K562 (cell line): ENCODE measurements at regions not wholly inside any gene's neighbourhood (a gene's known extent, or its start where the extent isn't known, plus 50 kb on each side); places are given as distances from the start of the nearest gene placed in this dataset.

Experiments
- ATAC-seq: fragments of 200-7000 bp; cut with Tn5 transposase; 3 replicates; pipeline ENCODE4 v1.9.1; 2020; ENCODE audit warnings: moderate library complexity
- BruUV-seq: library from RNA; stranded (reverse); fragments of 400-500 nt; replicated peaks from 2 replicates; lab custom pipeline; 2021; lab: Mats Ljungman, UMichigan
- CTCF ChIA-PET: fragments of 300-600 bp; formaldehyde crosslinking; extraction: SDS; loops from one replicate; lab custom pipeline; 2021; ENCODE audit warnings: low intra/inter-chr PET ratio; lab: Yijun Ruan, JAX
- POLR2A ChIA-PET: fragments of 300-600, 350-650 bp; sonication (Branson Sonifier 250); formaldehyde crosslinking; extraction: SDS; loops from one replicate; lab custom pipeline; 2021; ENCODE audit warnings: antibody characterized with exemption, inconsistent platforms; lab: Yijun Ruan, JAX
- DNase-seq, 4 experiments: peaks; one replicate each; pipeline versions ENCODE4 v3.0.0 to v3.0.0-alpha.2; 2011 to 2018; ENCODE audit warnings: low spot score in 3 of 4, mixed read lengths in 3 of 4; ENCODE audit errors: extremely low read depth in 1 of 4
- FAIRE-seq: peaks from 2 replicates; lab custom pipeline; 2011; peaks lifted over from hg19 to GRCh38; lab: Jason Lieb, UNC
- H2AFZ ChIP-seq: 2 replicates; pipeline ENCODE4 v1.6.0; 2011; ENCODE audit warnings: low read depth, low read length, control low read depth, inconsistent platforms
- H3K27ac ChIP-seq: fragments of 200-600 bp; 3 replicates; pipeline ENCODE4 v1.8.0; 2011; ENCODE audit warnings: low read depth, mild to moderate bottlenecking, control low read depth, inconsistent platforms, low read length, moderate library complexity, mixed read lengths; ENCODE audit errors: extremely low read depth
- H3K27me3 ChIP-seq, 2 experiments: fragments of 300-600 bp in 1 of 2; 2 replicates in 1 of 2; 3 replicates in 1 of 2; pipeline versions ENCODE4 v1.6.0 to v1.8.0; 2011; ENCODE audit warnings: inconsistent platforms in 2 of 2, low read length in 2 of 2, mild to moderate bottlenecking in 1 of 2, mixed read lengths in 1 of 2, moderate library complexity in 1 of 2; ENCODE audit not compliant: control insufficient read depth in 2 of 2, insufficient read depth in 2 of 2
- H3K36me3 ChIP-seq: fragments of 300-600 bp; 3 replicates; pipeline ENCODE4 v1.8.0; 2011; ENCODE audit warnings: mild to moderate bottlenecking, low read length, inconsistent platforms; ENCODE audit not compliant: control insufficient read depth, insufficient read depth
- H3K4me1 ChIP-seq, 2 experiments: fragments of 200-600 bp in 1 of 2; replicated peaks in 1 of 2; 2 replicates in 1 of 2; 3 replicates in 1 of 2; pipeline versions ENCODE4 v1.5.1 to v1.8.0; 2011; ENCODE audit warnings: inconsistent platforms in 2 of 2, low read length in 2 of 2, mild to moderate bottlenecking in 1 of 2, mixed read lengths in 1 of 2, moderate library complexity in 1 of 2; ENCODE audit not compliant: control insufficient read depth in 2 of 2, insufficient read depth in 2 of 2
- H3K4me2 ChIP-seq: 2 replicates; pipeline ENCODE4 v1.6.1; 2011; ENCODE audit warnings: low read length, control low read depth, inconsistent platforms, mixed read lengths; ENCODE audit not compliant: insufficient read depth
- H3K4me3 ChIP-seq: fragments of 200-600 bp; sonication (generic), shearing (Covaris generic); 2 replicates; pipeline ENCODE4 v1.5.1; 2016; ENCODE audit warnings: control low read depth, inconsistent platforms
- H3K79me2 ChIP-seq: fragments of 200-600 bp; 3 replicates; pipeline ENCODE4 v1.8.0; 2011; ENCODE audit warnings: low read length, inconsistent platforms; ENCODE audit not compliant: control insufficient read depth, insufficient read depth
- H3K9ac ChIP-seq, 2 experiments: 2 replicates each; pipeline versions ENCODE4 v1.6.0 to v1.6.1; 2011; ENCODE audit warnings: low read depth in 2 of 2, low read length in 2 of 2, control low read depth in 1 of 2, inconsistent platforms in 1 of 2, mild to moderate bottlenecking in 1 of 2, mixed read lengths in 1 of 2; ENCODE audit not compliant: insufficient read depth in 1 of 2
- H3K9me1 ChIP-seq: one replicate; pipeline ENCODE4 v1.6.0; 2011; ENCODE audit warnings: inconsistent platforms, mild to moderate bottlenecking, low read length, moderate library complexity; ENCODE audit not compliant: control insufficient read depth, insufficient read depth
- H3K9me3 ChIP-seq: replicated peaks from 2 replicates; pipeline ENCODE4 v1.5.1; 2011; ENCODE audit warnings: low read depth, low read length, inconsistent platforms; ENCODE audit not compliant: control insufficient read depth, insufficient read depth
- H4K20me1 ChIP-seq: replicated peaks from 2 replicates; pipeline ENCODE4 v1.6.1; 2011; ENCODE audit warnings: low read length, inconsistent platforms, mixed read lengths; ENCODE audit not compliant: control insufficient read depth, insufficient read depth
- ARID2 ChIP-seq: fragments of 450-650 bp; IDR thresholded peaks from 2 replicates; pipeline ENCODE4 v1.6.1; 2017; ENCODE audit warnings: antibody characterized with exemption, mild to moderate bottlenecking
- ATF4 ChIP-seq: fragments of 450-650 bp; formaldehyde crosslinking; IDR thresholded peaks from 2 replicates; pipeline ENCODE4 v1.4.0; 2022; ENCODE audit warnings: mild to moderate bottlenecking, moderate library complexity
- BRF2 ChIP-seq: IDR thresholded peaks from 3 replicates; pipeline ENCODE4 v1.6.1; 2011; ENCODE audit warnings: borderline replicate concordance, mild to moderate bottlenecking; ENCODE audit not compliant: insufficient read length, insufficient read depth
- HMG20B ChIP-seq: fragments of 250-450 bp; sonication (Bioruptor Pico); IDR thresholded peaks from 2 replicates; pipeline ENCODE4 v1.5.0; 2021; ENCODE audit warnings: mild to moderate bottlenecking
- MTA1 ChIP-seq: fragments of 450-650 bp; IDR thresholded peaks from 2 replicates; pipeline ENCODE4 v1.6.1; 2017; ENCODE audit warnings: borderline replicate concordance
- NFIX ChIP-seq: fragments of 250-450 bp; sonication (Bioruptor Pico); IDR thresholded peaks from 2 replicates; pipeline ENCODE4 v1.4.0; 2020; ENCODE audit warnings: low read depth, mild to moderate bottlenecking, moderate library complexity
- PRPF4 ChIP-seq: fragments of 200-400 bp; formaldehyde crosslinking; IDR thresholded peaks from one replicate; pipeline ENCODE4 v1.6.1; 2017; ENCODE audit warnings: low read length, low read depth, mild to moderate bottlenecking; ENCODE audit not compliant: insufficient read depth, poor library complexity, severe bottlenecking
- RFX5 ChIP-seq: IDR thresholded peaks from 2 replicates; pipeline ENCODE4 v1.6.1; 2011; ENCODE audit warnings: low read depth, mild to moderate bottlenecking, improper control_type of control experiment, low read length
- SP1 ChIP-seq: sonication (generic); formaldehyde crosslinking; IDR thresholded peaks from 2 replicates; pipeline ENCODE4 v1.8.1; 2022; ENCODE audit warnings: mild to moderate bottlenecking, missing genetic modification reagents
- YBX1 ChIP-seq: fragments of 450-650 bp; IDR thresholded peaks from 2 replicates; pipeline ENCODE4 v1.7.1; 2016; ENCODE audit warnings: mild to moderate bottlenecking
- ZNF512 ChIP-seq: IDR thresholded peaks from 2 replicates; pipeline ENCODE4 v1.6.1; 2016; ENCODE audit warnings: missing genetic modification characterization, missing compliant biosample characterization
- ZNF77 ChIP-seq: fragments of 250-450 bp; sonication (Bioruptor Pico); IDR thresholded peaks from 2 replicates; pipeline ENCODE4 v1.5.0; 2020
- WGBS: fragments of 100-300 bp; shearing (Covaris generic); methylation state at CpG from one replicate; pipeline ENCODE4 v1.1.6; 2016; ENCODE audit warnings: low coverage, mixed read lengths; ENCODE audit not compliant: insufficient coverage; ENCODE audit errors: missing lambda C conversion rate; 5-methylcytosine and 5-hydroxymethylcytosine counted together
- in situ Hi-C: fragments of 300-500 bp; cut with MboI; formaldehyde crosslinking; loops from 4 replicates; pipeline ENCODE4 v1.15.0; 2018; ENCODE audit warnings: inconsistent platforms, mixed read lengths
- intact Hi-C: fragments of 100-400 bp; cut with micrococcal nuclease; formaldehyde crosslinking; loops from 2 replicates; pipeline ENCODE4 v1.14.2; 2022

GRCh38 chr2:160907738-160908137 is 252.5 kb upstream of the TANK start:
- no peak overlapping the region for H3K4me2 ChIP-seq
- no peak overlapping the region for H3K27ac ChIP-seq
- H3K36me3 ChIP-seq, result no peaks in the 10 kb centered on the region
- no peaks in the 10 kb centered on the region for H3K79me2 ChIP-seq
- intact Hi-C loops (no loop called here), in situ Hi-C loops (no loop called here)
- CTCF ChIA-PET, result no interaction called here
- no peaks in the 10 kb centered on the region; the same call in none of the 2 replicates for H3K9me3 ChIP-seq
- no peaks in the 10 kb centered on the region for H3K4me1 ChIP-seq
- DNase-seq (no peak), ATAC-seq (no peak), FAIRE-seq (no peak)
- no peak for TF ChIP-seq PRPF4
- TF ChIP-seq NFIX (CRISPR knock-in tag), result no peak
- TF ChIP-seq ZNF512 (tag), result no peak
- TF ChIP-seq ZNF77 (CRISPR knock-in tag), result no peak
- no peak for TF ChIP-seq BRF2
- no peak for TF ChIP-seq RFX5
- no peak for TF ChIP-seq MTA1
- TF ChIP-seq YBX1, result no peak
- no peak for TF ChIP-seq ATF4
- no peak for TF ChIP-seq HMG20B (CRISPR knock-in tag)
- TF ChIP-seq SP1, result no peak
- TF ChIP-seq ARID2, result no peak
- H3K9me1 ChIP-seq, result no peaks in the 10 kb centered on the region
- no peaks in the 10 kb centered on the region for H4K20me1 ChIP-seq
- H3K9ac ChIP-seq, result no peak overlapping the region
- no peak overlapping the region for H2AFZ ChIP-seq
- H3K4me3 ChIP-seq, result no peak overlapping the region
- BruUV-seq, result no TSS peak
- WGBS, result 0% methylated on average over 1 of the region's 1 CpG
- no peaks in the 10 kb centered on the region for H3K27me3 ChIP-seq
- POLR2A ChIA-PET, result no interaction called here
